Epidermal melanocyte (primary cell): ENCODE measurements at regions not wholly inside any gene's neighbourhood (a gene's known extent, or its start where the extent isn't known, plus 50 kb on each side); places are given as distances from the start of the nearest gene placed in this dataset.

ENCODE experiments used
- DNase-seq: peaks from one replicate; pipeline ENCODE4 v3.0.0; 2011; ENCODE audit warnings: low spot score; ENCODE audit not compliant: insufficient read length

DNA sequence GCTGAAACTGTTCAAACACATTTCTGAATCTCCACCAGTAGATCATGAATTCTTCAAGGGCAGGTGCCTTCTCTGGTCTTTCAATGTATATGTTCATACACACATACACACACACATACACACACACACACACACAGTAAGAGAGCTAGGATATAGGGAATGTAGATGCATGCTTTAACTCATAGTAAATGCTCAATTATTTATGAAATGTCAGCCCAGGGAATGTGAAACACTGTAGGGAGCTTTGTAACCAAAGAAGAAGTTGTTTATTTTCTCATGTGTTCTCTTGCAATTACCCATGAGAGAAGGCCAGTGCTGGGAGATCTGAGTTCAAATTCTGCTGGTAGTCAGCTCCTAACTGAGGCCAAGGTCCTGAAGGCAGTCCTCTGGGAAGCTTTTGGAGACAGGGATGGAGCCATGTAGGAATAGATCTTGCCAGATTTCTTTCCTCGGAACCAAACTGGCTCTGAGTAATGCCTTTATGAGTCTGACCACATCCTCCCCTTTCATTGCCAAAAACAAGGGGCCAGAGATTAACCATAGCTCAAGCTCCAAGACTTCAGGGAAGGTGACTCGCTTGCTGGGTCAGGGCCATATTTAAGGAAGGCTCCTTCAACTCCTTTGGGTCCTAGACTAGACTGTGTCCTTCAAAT lies 487.0 kb upstream of the TNC start:
- DNase-seq, result no peak

DNA sequence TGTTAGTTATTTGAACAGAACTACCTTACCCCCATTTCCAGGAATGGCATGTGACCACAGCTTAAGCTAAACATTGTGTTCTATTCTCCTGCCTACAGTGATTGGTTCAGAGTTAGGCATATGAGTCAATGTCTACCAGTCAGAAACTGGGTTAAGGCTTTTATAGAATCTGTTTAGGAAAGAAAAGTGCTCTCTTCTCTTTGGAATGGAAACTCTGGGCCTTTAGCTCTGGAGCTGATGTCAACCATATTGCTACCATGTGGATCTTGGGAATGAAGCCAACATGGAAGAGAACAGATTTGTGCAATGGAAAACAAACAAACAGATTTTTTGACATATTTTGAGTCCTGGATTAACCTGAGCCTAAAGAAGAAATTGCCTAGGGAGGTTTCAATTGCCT lies 488.9 kb upstream of the TNC start:
- no peak for DNase-seq

DNA sequence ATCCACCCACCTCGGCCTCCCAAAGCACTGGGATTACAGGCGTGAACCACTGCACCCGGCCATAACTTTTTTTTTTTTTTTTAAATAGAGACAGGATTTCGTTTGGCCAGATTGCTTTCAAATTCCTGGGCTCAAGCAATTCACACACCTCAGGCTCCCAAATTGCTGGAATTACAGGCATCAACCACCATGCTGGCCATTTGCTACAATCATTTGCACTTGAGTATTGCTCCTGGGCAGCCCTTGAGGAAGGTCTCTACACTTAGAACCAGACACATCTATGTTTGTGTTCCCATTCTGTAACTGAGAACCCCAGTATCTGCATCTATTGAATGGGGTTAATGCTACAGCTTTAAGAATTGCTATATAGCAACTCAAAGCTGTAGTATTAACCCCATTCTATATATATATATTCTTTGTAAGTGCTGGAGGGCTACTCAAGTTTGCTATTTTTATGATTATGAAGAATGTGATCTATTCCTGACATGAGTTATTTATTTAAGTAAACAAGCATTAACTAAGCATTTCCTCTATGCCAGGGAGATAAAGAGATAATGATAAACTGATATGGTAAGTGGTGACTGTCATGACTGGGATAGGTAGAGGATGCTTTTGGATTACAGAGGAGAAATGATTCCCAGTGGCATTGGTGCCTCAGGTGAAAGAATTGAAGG lies 496.5 kb upstream of the TNC start:
- DNase-seq, result no peak

DNA sequence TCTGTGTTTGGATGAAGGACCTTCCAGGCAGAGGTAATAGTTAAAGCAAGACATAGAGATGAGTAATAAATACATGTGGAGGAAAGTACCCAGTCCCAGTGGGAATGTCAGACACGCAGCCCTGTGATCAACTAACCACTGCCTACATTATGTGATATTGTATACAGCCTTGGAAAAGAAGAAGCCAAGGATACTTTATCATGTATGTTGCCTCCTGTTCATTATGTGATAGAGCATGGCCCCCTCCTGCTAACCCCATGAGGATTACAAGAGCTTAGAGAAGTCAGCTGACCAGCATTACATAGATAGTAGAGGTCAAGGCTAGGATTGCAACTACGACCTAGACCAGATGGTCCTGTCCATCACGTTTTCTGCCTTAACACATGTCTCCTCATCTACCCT lies 497.0 kb upstream of the TNC start:
- DNase-seq, result no peak

DNA sequence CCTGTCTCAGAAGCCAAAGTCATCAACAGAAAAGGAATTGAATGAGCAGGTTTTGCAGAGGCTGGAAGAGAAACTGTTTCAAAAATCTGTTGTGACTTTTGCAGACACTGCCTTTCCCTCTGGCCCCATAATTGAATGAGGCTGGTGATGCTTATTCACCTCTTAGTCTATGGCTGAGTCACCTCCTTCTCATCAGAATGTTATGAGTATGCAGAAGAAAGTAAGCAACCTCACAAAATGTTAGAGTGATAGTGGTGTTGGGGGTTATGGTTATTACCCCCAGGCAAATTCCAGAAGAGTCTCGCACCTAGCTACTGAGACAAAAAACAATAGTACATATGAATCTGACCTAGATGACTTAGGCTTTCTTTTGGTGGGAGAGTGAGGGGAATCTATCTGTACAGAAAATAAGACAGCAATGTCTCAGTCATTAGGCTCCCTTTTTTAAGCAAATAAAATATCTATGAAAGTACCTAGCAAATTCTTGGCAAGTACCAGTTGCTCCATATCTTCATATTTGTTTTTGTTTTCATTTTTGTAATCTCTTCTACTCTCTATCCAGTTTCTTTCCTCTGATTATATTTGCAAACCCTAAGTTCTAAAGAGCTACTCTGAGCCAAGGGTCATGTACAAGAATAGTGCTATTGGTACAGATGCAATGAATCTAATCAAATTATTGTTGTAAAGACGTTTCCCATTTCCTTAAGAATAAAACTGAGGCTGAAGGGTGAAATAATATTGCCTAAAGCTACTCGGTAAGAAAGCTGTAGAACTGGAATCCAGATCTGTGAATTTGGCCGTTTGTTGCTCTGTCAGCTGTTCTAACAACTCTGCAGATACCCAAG lies 498.1 kb upstream of the TNC start:
- no peak for DNase-seq

DNA sequence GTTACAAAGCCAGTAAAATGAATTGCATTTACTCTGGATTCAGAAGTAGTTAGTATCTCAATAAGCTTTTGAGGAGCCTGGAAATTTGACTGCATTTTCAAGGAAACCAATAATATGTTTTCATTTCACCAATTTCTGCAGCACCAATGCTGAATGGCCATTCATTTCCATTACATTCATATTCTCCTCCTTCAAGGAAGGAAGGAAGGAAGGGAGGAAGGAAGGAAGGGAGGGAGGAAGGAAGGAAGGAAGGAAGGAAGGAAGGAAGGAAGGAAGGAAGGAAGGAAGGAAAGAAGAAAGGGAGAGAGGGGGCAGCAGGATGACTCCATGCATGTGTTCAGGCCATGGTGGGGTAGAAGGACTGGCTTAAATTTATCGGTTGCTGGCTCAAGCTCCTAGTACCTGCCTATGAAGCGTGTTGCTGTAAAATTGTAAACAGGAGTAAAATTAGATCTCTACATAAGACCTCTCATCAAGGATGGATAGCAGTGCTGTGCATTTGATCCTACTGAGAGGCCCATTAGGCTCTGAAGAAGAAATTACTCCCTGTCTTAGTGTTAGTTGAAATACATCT lies 498.8 kb upstream of the TNC start:
- DNase-seq, result no peak

DNA sequence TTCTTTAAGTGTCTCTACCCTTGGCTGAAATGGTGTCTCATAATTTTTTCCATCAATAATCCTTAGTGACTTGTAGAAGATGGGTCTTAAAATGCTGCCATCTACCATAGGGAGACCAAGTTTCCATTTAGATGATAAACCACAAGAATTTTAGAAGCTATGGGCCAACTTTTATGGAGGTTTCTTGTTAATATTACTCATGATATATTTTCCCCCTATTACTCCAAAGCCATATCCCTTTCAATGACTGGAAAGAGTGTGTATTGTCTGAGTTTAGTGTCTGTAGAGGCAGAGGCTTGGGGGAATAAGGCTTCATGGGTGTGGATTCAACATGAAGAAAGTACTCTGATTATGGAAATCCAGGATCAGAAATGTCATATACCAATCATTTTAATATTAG lies 507.3 kb upstream of the TNC start:
- DNase-seq, result no peak

DNA sequence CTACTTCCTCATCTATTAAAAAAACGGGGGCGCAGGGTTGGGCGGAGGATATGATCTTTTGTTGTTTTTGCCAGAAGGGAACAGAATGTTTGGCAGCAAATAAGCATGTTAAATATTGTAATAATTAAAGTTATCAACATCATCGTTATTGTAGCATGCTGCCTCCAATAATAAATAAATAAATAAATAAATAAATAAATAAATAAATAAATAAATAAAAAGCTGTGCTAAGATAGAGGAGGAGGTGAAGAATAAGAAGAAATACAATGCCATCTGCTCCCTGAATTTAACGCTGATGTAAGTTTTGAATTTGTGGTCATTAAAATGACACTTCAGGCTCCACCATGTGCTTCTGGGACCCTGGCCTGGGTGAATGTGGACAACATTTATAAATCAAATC lies 508.0 kb upstream of the TNC start:
- no peak for DNase-seq

DNA sequence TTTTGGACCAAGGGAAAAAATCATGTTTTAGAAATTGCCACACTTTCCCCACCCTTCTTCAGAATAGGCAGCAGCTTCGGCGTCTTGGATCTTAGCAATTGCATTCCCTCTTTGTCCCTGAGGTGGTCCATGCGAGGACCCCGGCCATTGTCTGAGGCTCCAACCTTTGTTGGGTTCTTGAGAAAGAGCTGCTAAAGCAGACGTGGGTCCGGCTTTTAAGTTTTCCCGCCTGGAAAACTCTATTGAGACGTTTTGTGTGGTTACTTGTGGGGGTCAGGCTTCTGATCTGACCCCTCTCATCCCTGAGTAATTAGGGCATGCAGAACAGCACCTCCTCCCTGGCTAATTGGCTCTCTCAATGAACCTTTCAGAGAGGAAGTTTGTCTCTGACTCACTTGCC lies 509.6 kb upstream of the TNC start:
- DNase-seq, result no peak

DNA sequence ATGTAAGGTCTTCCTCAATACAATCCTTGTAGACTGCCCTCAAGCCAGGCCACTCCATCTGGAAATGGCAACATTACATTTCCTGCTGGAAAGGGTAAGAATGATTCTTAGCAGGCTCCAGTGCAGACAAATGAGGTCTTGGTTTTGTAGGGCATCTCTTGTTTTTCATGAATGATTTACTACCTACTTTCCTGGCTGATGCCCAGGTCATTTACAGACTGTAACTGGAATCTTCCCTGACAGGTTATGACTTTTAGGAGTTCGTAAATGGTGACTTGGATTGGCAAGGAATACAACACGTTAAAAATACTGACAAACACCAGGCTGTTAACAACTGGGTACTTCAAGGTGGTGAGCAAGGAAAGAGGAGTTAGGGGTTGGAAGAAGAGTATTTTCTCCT lies 510.5 kb upstream of the TNC start:
- DNase-seq, result no peak

DNA sequence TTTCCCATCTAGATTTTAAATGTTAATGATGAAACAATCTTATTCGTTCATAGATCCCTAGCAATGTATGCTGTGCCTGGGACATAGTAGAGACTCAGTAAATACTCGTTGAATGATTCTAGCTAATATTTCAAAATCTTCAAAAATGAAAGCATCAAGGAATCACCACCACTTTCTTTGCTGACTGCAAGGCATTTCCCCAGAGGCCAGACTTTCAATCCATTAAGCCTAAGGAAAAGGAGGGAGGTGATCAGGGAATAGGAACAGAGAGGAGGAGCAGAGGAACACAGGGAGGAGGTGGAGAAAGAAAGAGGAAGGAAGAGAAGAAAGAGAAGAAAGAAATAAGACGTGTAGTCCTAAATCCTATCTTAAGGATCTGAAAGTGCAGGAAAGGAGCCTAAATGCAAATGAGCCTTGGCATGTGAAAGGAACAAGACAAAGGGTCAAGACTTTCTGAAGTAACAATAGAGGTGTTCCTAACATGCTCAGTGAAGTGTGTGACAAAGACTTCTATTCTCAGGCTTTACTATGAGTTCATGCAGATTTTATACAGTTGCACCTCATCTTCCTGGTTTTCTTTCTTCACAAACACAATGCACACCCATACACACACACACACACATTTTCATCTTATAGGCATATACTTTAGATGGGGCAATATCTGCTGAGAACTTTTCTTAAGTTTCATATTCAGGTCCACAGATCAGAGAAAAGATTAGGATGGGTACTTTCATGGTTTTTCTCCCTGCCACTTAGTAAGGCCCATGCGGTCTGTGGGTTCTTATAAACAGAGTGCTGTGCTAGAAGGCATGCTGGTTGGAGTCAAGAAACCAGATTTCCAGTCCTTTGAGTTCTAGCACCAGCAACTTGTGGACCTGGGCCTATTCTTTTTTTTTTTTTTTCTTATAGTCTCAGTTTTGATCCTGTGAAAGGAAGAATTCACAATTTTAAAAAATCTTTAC lies 512.2 kb upstream of the TNC start:
- no peak for DNase-seq

DNA sequence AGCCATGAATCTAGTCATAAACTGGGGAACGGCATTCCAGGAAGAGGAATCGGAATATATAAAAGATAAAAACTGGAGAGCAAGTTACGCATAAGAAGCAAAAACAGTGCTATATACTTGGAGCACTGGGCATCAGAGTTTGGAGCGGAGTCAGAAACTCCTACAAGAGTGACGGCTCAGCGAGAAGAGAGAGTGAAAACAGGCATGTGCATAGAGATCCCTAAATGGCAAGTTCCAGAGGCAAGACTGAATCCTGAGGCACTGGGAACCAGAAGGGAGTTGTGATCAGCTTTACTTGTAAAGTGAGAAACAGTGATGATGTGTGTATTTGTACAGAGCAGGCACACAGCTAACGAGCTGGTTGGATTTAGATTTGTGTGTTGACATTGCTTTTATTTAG lies 514.4 kb upstream of the TNC start:
- DNase-seq, result no peak

DNA sequence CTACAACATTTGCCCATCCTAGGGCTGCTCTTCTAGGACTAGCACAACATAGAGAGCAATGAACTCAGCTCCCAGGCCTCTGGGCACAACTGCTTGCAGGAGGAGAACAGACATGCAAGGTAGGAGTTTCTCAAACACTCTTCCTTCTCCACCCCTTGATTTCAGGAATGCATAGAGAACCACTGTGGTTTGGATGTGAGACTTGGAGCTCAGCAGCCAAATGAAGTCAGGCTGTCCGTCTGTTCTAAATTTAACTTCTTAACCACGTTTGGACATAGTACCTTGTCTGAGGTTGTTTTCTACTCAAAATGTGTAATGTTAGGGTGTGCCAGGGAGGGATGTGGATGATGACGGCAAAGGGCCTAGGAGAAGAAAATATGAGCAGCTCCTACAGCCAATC lies 515.1 kb upstream of the TNC start:
- no peak for DNase-seq

DNA sequence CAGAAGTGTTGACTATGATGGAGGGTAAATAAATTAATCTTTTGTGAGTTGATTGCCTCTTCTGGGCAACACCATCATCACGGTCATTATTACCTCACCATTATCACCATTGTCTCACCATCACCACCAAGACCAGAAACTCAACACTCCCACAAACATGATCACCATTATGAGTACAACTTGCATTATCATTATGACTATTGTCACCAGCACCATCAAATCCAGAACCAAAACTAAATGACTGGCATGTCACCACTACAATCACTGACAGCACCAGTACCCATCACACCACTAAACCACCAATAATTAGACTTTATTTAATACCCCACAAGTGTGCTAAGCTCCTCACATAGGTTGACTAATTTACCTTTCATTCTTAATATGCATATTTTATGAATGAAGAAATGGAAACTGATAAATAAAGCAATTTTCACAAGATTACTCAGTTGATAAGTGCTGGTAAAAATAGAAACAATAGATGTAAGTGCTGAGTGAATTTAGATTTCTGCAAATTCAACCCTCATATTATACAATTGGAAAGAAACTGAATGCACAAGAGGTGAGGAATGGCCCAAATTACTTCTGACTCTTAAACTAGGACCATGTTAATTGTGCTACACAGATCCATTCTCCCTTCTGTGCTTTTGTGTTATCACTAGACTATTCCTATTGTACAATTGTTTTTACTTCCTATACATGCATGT lies 517.8 kb upstream of the PAPPA start:
- no peak for DNase-seq

DNA sequence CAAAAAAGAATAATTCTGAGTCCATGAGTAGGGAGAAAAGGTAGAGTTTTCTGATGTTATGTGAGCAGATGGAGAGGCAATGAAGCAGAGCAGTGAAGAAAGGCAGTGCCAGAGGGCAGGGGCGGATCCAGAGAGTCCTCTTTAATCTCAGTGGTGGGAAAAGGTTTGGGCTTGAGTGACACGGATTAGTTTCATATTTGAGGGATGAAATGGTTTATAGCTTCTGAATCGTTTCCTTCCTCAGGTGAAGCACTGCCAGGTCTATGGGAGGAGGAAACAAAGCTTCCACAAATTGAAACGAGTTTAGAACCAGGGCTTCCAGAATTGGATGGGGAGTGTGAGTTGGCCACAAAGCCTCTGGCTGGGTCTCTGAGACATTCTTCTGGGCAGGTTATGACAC lies 517.0 kb upstream of the PAPPA start:
- DNase-seq, result no peak

DNA sequence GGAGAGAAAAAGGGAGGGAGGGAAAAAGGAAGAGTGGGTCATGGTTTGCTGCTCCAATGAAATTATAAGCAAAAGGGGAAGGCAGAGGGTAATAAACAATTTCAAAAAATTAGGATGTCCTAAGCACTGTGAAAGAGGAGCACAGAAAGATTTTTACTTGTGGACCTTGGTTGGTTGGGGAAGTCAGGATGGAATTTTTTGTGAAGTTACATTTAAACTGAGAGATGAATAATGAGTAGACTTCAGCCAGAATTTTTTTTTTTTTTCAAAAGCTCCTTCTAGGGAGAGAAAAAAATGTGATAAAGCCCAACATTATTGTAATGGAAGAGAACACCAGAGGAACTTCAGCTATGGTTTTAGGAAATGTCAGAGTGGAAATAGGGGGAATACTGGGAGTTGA lies 515.9 kb upstream of the PAPPA start:
- DNase-seq, result no peak

DNA sequence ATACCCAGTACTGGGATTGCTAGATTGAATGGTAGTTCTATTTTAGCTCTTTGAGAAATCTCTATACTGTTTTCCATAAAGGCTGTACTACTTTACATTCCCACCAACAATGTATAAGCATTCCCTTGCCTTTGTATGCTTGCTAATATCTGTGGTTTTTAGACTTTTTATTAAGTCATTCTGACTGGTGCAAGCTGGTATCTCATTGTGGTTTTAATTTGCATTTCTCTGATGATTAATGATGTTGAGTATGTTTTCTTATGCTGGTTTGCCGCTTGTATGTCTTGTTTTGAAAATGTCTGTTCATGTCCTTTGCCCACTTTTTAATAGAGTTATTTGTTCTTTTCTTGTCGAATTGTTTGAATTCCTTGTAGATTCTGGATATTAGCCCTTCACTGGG lies 512.7 kb upstream of the PAPPA start:
- no peak for DNase-seq

DNA sequence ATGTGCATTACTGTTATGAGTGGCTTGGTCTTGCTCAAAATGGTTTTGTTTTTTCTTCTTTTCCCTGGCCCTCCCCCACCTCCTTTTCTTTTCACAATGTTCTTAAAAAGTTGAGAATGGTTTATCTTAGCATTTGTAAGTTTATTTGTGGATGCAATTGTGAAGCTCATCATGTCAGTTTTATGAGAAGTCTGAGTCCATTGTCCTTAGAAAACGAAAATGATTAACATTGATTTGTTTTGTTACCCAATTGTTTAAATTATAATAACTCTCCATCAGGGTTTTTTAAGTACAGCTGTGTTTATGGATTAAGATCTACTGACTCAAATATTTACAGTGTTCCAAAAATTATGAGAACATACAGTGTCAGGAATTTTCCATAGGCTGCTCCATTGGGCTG lies 511.3 kb upstream of the PAPPA start:
- DNase-seq, result no peak

DNA sequence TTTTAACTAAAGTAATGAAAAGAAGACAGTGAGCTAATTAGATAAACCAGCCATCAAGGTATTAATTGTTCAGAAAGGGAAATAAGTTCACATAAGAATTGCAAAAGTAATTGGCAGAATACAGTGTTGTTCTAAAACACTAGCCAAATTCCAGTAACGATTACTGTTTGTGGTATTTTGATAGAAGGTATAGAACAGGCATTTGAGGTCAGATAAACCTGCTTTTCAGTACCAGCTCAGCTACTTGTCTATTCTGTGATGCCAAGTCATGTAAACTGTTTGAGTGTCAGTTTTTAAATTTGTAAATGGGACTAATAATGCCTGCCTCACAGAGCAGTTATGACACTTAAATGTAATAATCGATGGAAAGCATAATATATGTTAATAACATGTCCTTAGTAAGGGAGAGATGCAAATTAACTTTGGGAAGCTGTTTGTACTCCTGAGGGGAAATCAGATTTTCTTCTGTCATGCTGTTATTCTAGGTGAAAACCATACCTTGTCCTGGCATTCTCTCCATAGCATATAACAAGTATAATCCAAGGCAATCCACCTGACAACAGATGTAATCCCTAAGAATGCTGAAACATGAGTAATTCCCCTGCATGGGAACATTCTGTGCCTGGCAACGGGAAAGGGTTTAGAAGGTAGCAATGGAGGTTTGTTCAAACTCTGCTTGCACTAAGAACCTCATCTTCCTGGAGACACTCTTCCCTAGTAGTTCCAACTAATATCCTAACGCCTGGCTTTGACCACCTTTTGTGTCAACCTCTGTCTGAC lies 509.5 kb upstream of the PAPPA start:
- DNase-seq, result no peak

DNA sequence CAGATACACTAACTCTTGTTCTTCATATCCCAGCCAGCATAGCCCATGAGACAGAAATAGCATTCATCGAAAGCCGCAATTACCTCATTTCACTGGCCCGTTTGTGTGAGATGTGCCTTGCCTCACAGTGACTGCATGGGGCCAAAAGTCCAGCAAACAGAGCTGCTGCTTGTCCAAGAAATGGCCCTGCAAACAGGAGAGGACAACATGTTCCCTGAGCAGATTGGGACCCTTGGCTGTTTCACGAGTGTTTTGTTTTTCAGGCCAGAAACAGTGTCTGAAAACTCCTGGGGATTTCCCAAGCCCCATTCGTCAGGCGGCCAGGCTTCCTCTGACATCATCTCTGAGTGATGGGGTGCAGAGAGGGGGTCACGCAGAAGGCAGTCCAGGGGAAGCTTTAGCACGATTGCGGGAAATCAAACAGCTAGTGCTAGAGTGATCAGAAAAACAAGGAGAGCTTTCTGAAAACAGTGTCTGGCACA lies 503.6 kb upstream of the PAPPA start:
- no peak for DNase-seq
